ENCODE measurements at regions not wholly inside any gene's neighbourhood (a gene's known extent, or its start where the extent isn't known, plus 50 kb on each side); places are given as distances from the start of the nearest gene placed in this dataset.

- TF ChIP-seq CTCF (IDR thresholded peaks at IDR 0.05) (no peak), POLR2A (IDR thresholded peaks at IDR 0.05) (no peak)
Measured at GRCh38 chr17:11035681-11036080, 197.8 kb upstream of the PIRT start.
